ENCODE measurements at regions not wholly inside any gene's neighbourhood (a gene's known extent, or its start where the extent isn't known, plus 50 kb on each side); places are given as distances from the start of the nearest gene placed in this dataset.

DNA sequence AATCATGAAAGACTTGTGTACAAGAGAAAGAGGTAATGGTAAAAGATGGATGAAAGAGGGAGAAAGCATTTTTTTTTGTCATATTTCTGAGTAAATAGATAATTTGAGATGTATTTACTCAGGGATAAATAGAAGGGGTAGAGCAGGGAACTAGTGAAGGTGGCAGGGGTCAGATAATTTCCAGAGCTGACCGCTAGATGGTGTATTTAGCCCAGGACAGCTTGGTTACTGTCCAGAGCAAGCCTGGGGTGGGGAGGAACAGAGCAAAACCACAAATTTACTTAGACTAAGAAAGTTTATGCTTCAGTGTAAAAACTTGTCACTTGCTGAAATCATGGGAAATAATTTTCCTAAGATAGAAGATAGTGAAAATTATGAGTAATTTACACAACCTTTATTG is 91.5 kb downstream of the XCL2 start (continued):
- TF ChIP-seq NR2F1 (conservative IDR thresholded peaks at IDR 0.05) = 0 out of 2 replicates have a peak, but pooled peaks have one; percentile 41
- TF ChIP-seq DPF2 (IDR thresholded peaks at IDR 0.05) = no peak
- TF ChIP-seq FOXM1 (IDR thresholded peaks at IDR 0.05; ENCODE audit: low read depth, low read length) = no peak
- TF ChIP-seq, protein P1, sequence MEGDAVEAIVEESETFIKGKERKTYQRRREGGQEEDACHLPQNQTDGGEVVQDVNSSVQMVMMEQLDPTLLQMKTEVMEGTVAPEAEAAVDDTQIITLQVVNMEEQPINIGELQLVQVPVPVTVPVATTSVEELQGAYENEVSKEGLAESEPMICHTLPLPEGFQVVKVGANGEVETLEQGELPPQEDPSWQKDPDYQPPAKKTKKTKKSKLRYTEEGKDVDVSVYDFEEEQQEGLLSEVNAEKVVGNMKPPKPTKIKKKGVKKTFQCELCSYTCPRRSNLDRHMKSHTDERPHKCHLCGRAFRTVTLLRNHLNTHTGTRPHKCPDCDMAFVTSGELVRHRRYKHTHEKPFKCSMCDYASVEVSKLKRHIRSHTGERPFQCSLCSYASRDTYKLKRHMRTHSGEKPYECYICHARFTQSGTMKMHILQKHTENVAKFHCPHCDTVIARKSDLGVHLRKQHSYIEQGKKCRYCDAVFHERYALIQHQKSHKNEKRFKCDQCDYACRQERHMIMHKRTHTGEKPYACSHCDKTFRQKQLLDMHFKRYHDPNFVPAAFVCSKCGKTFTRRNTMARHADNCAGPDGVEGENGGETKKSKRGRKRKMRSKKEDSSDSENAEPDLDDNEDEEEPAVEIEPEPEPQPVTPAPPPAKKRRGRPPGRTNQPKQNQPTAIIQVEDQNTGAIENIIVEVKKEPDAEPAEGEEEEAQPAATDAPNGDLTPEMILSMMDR (IDR thresholded peaks at IDR 0.05 in 2 of 3, conservative IDR thresholded peaks at IDR 0.05 in 1 of 3; ENCODE audit: control insufficient read depth in 2 of 3, extremely low read depth in 1 of 3, insufficient read depth in 1 of 3, low read depth in 3 of 3, low read length in 3 of 3) = peak; percentile 24 to 32 (median 29); a peak in 2 of 6 replicates
- no peak for TF ChIP-seq ESRRA (IDR thresholded peaks at IDR 0.05; ENCODE audit: low read length)
- TF ChIP-seq, protein P2, sequence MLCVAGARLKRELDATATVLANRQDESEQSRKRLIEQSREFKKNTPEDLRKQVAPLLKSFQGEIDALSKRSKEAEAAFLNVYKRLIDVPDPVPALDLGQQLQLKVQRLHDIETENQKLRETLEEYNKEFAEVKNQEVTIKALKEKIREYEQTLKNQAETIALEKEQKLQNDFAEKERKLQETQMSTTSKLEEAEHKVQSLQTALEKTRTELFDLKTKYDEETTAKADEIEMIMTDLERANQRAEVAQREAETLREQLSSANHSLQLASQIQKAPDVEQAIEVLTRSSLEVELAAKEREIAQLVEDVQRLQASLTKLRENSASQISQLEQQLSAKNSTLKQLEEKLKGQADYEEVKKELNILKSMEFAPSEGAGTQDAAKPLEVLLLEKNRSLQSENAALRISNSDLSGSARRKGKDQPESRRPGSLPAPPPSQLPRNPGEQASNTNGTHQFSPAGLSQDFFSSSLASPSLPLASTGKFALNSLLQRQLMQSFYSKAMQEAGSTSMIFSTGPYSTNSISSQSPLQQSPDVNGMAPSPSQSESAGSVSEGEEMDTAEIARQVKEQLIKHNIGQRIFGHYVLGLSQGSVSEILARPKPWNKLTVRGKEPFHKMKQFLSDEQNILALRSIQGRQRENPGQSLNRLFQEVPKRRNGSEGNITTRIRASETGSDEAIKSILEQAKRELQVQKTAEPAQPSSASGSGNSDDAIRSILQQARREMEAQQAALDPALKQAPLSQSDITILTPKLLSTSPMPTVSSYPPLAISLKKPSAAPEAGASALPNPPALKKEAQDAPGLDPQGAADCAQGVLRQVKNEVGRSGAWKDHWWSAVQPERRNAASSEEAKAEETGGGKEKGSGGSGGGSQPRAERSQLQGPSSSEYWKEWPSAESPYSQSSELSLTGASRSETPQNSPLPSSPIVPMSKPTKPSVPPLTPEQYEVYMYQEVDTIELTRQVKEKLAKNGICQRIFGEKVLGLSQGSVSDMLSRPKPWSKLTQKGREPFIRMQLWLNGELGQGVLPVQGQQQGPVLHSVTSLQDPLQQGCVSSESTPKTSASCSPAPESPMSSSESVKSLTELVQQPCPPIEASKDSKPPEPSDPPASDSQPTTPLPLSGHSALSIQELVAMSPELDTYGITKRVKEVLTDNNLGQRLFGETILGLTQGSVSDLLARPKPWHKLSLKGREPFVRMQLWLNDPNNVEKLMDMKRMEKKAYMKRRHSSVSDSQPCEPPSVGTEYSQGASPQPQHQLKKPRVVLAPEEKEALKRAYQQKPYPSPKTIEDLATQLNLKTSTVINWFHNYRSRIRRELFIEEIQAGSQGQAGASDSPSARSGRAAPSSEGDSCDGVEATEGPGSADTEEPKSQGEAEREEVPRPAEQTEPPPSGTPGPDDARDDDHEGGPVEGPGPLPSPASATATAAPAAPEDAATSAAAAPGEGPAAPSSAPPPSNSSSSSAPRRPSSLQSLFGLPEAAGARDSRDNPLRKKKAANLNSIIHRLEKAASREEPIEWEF (IDR thresholded peaks at IDR 0.05; ENCODE audit: insufficient replicate concordance, low read depth, low read length) = no peak
- TF ChIP-seq MYB (IDR thresholded peaks at IDR 0.05; ENCODE audit: borderline replicate concordance, low read depth, low read length) = no peak

All from GM12878 (cell line).